ENCODE measurements at regions not wholly inside any gene's neighbourhood (a gene's known extent, or its start where the extent isn't known, plus 50 kb on each side); places are given as distances from the start of the nearest gene placed in this dataset.

DNA sequence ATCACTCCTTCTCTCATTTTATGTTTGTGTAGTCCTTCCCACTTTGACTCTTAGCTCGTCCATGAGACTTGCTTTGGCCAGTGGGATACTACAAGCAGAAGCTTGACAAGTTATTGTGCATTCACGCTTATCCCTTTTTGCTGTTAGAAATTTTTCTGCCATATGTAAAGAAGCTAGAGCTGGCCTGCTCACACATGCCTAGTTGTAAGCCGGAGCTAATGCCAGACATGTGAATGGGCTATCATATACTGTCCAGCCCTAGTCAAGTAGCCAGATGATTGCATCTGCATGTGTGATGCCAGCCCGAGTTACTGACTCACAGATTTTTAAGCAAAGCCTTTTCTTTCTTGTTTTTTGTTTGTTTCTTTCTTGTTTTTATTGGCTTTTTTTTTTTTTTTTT lies 460.7 kb downstream of the TDRD3 start:
- DNase-seq, result no peak
- Histone ChIP-seq H3K4me2 (no peak overlapping the region), H3K4me1 (ENCODE audit: control insufficient read depth in 1 of 2, insufficient read depth in 2 of 2, low read depth in 1 of 2, low read length in 1 of 2) (no peaks in the 10 kb centered on the region), H3K9me3 (no peaks in the 10 kb centered on the region; the same call in 1 of the 2 replicates), H3K9ac (no peak overlapping the region), H3K9me2 (no peaks in the 10 kb centered on the region), H3K79me2 (ENCODE audit: insufficient read depth) (no peaks in the 10 kb centered on the region), H4K20me1 (ENCODE audit: insufficient read depth) (no peaks in the 10 kb centered on the region), H3K27me3 (ENCODE audit: insufficient read depth) (no peaks in the 10 kb centered on the region), H3F3A (replicated peaks; ENCODE audit: insufficient read depth) (no peaks in the 10 kb centered on the region), H2AFZ (ENCODE audit: low read depth) (no peak overlapping the region), H3K4me3 (ENCODE audit: low read depth in 2 of 2, low read length in 1 of 2) (no peak overlapping the region), H3K36me3 (replicated peaks in 1 of 2; ENCODE audit: control insufficient read depth in 1 of 2, insufficient read depth in 2 of 2, low read length in 1 of 2) (no peaks in the 10 kb centered on the region), H3K27ac (ENCODE audit: low read depth in 2 of 2, low read length in 1 of 2) (no peak overlapping the region)
- CTCF ChIA-PET, result no interaction called here
- 24% methylated on average over 4 of the region's 4 CpGs for WGBS (ENCODE audit: low lambda C conversion rate)
- TF ChIP-seq EZH2phosphoT487 (IDR thresholded peaks at IDR 0.05; ENCODE audit: borderline replicate concordance, low read depth) (no peak), SMC3 (IDR thresholded peaks at IDR 0.05; ENCODE audit: low read depth, low read length) (no peak), MXI1 (IDR thresholded peaks at IDR 0.05; ENCODE audit: low read depth, low read length) (no peak), CHD2 (IDR thresholded peaks at IDR 0.05; ENCODE audit: low read length, partially characterized antibody) (no peak), GATA2 (CRISPR knock-in tag; IDR thresholded peaks at IDR 0.05) (no peak), ELF1 (IDR thresholded peaks at IDR 0.05) (no peak), NRF1 (IDR thresholded peaks at IDR 0.05; ENCODE audit: low read depth, low read length) (no peak), RAD21 (IDR thresholded peaks at IDR 0.05; ENCODE audit: low read length) (no peak), JUND (IDR thresholded peaks at IDR 0.05) (no peak), TCF12 (IDR thresholded peaks at IDR 0.05) (no peak), MEF2A (IDR thresholded peaks at IDR 0.05; ENCODE audit: borderline replicate concordance, low read depth) (no peak), TEAD4 (IDR thresholded peaks at IDR 0.05; ENCODE audit: borderline replicate concordance, insufficient read depth) (no peak), RCOR1 (IDR thresholded peaks at IDR 0.05; ENCODE audit: low read length) (no peak), RFX5 (IDR thresholded peaks at IDR 0.05; ENCODE audit: low read length) (no peak), TAF1 (IDR thresholded peaks at IDR 0.05; ENCODE audit: borderline replicate concordance, low read depth, low read length) (no peak), FOXJ3 (CRISPR knock-in tag; IDR thresholded peaks at IDR 0.05) (no peak), NFIC (IDR thresholded peaks at IDR 0.05; ENCODE audit: borderline replicate concordance) (no peak)
- TF ChIP-seq, protein P1, sequence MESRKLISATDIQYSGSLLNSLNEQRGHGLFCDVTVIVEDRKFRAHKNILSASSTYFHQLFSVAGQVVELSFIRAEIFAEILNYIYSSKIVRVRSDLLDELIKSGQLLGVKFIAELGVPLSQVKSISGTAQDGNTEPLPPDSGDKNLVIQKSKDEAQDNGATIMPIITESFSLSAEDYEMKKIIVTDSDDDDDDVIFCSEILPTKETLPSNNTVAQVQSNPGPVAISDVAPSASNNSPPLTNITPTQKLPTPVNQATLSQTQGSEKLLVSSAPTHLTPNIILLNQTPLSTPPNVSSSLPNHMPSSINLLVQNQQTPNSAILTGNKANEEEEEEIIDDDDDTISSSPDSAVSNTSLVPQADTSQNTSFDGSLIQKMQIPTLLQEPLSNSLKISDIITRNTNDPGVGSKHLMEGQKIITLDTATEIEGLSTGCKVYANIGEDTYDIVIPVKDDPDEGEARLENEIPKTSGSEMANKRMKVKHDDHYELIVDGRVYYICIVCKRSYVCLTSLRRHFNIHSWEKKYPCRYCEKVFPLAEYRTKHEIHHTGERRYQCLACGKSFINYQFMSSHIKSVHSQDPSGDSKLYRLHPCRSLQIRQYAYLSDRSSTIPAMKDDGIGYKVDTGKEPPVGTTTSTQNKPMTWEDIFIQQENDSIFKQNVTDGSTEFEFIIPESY (IDR thresholded peaks at IDR 0.05; ENCODE audit: borderline replicate concordance, low read depth), result no peak
- POLR2A ChIA-PET, result no interaction called here

DNA sequence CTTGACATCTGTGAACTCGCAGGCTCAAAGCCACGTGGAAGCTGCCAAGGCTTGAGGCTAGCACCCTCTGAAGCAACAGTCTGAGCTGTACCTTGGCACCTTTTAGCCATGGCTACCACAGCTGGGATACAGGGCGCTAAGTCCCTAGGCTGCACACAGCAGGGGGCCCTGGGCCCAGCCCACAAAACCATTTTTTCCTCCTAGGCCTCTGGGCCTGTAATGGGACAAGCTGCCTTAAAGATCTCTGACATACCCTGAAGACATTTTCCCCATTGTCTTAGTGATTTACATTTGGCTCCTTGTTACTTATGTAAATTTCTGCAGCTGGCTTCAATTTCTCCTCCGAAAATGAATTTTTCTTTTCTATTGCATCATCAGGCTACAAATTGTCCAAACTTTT lies 455.9 kb downstream of the TDRD3 start:
- Histone ChIP-seq H3K9me3 (no peaks in the 10 kb centered on the region; the same call in 1 of the 2 replicates), H3K4me2 (no peak overlapping the region), H3K9me2 (no peaks in the 10 kb centered on the region), H2AFZ (ENCODE audit: low read depth) (no peak overlapping the region), H3K4me1 (ENCODE audit: control insufficient read depth in 1 of 2, insufficient read depth in 2 of 2, low read depth in 1 of 2, low read length in 1 of 2) (no peaks in the 10 kb centered on the region), H3K4me3 (ENCODE audit: low read depth in 2 of 2, low read length in 1 of 2) (no peak overlapping the region), H3K27ac (ENCODE audit: low read depth in 2 of 2, low read length in 1 of 2) (no peak overlapping the region), H3F3A (replicated peaks; ENCODE audit: insufficient read depth) (no peaks in the 10 kb centered on the region), H4K20me1 (ENCODE audit: insufficient read depth) (no peaks in the 10 kb centered on the region), H3K9ac (no peak overlapping the region), H3K36me3 (replicated peaks in 1 of 2; ENCODE audit: control insufficient read depth in 1 of 2, insufficient read depth in 2 of 2, low read length in 1 of 2) (no peaks in the 10 kb centered on the region), H3K27me3 (ENCODE audit: insufficient read depth) (no peaks in the 10 kb centered on the region), H3K79me2 (ENCODE audit: insufficient read depth) (no peaks in the 10 kb centered on the region)
- CTCF ChIA-PET, result no interaction called here
- DNase-seq, result no peak
- TF ChIP-seq YY1 (IDR thresholded peaks at IDR 0.05; ENCODE audit: low read depth) (no peak), USF2 (IDR thresholded peaks at IDR 0.05; ENCODE audit: borderline replicate concordance, low read depth, low read length) (no peak), EZH2phosphoT487 (IDR thresholded peaks at IDR 0.05; ENCODE audit: borderline replicate concordance, low read depth) (no peak), SMC3 (IDR thresholded peaks at IDR 0.05; ENCODE audit: low read depth, low read length) (no peak), NRF1 (IDR thresholded peaks at IDR 0.05; ENCODE audit: low read depth, low read length) (no peak), TAF1 (IDR thresholded peaks at IDR 0.05; ENCODE audit: borderline replicate concordance, low read depth, low read length) (no peak), CHD2 (IDR thresholded peaks at IDR 0.05; ENCODE audit: low read length, partially characterized antibody) (no peak), MEF2A (IDR thresholded peaks at IDR 0.05; ENCODE audit: borderline replicate concordance, low read depth) (no peak), IRF3 (IDR thresholded peaks at IDR 0.05; ENCODE audit: low read depth, low read length) (no peak), TEAD4 (IDR thresholded peaks at IDR 0.05; ENCODE audit: borderline replicate concordance, insufficient read depth) (no peak)
- 8% methylated on average over 3 of the region's 4 CpGs for WGBS (ENCODE audit: low lambda C conversion rate)
- POLR2A ChIA-PET, result no interaction called here

All from SK-N-SH (cell line).